HG03378 (cell line): ENCODE measurements at regions not wholly inside any gene's neighbourhood (a gene's known extent, or its start where the extent isn't known, plus 50 kb on each side); places are given as distances from the start of the nearest gene placed in this dataset.

ENCODE experiments used
- ATAC-seq: cut with Tn5 transposase; IDR thresholded peaks from one replicate; pipeline ENCODE4 v1.9.1; 2021; ENCODE audit warnings: mild to moderate bottlenecking, moderate library complexity; ENCODE audit not compliant: unreplicated experiment

DNA sequence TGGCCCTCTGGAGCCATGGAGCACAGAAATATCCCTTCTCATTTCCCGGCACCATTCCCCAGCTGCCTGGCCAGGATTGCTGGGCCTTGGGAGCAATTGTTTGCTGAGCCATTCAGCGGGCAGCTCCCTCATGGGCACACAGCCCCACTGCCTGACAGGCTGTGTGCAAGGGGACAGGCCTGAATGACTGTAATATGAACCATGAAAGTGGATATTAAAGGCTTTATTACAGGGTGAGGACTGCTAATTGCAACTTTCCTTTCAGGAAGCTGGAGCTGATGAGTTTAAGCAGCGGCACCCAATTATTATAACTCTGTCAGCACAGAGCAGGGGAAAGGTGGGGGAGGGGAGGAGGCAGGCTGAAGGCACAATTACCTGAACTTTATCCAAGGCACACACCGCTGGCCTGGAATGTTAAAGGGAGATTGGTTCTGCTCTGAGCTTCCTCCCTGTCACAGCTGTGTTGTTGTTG, 159.8 kb upstream of the SDK2 start:
- ATAC-seq: no peak

DNA sequence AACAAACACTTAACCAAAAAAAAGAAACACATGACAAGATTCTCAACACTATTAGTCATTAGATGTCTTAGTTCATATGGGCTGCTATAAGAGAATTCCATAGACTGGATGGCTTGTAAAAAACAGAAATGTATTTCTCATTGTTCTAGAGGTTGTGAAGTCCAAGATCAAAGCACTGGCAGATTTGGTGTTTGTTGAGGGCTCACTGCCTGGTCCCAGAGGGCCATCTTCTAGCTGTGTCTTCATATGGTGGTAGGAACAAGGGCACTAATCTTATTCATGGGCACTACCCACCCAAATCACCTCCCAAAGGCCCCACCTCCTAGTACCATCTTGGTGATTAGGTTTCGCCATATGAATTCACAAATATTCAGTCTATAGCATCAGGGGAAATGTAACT, 162.5 kb upstream of the SDK2 start:
- no peak for ATAC-seq

DNA sequence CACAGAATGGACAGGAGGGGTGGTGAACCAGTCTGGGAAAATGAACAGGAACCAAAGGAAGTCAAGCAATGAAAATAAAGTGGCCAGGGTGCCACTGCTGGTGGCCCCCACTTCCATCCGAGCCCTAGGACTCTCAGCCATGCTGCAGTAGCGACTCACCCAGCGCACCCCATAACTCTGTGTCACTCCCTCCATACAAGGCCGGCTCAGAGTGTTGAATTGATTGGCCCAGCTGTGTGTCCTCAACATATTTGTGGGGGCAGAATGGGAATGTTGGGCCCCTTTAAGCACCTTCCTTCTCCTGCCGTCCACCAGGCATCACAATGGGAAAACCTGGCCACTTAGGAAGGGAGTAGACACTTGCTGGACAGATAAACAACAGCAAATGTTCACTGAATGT, 169.0 kb upstream of the SDK2 start:
- ATAC-seq: no peak

DNA sequence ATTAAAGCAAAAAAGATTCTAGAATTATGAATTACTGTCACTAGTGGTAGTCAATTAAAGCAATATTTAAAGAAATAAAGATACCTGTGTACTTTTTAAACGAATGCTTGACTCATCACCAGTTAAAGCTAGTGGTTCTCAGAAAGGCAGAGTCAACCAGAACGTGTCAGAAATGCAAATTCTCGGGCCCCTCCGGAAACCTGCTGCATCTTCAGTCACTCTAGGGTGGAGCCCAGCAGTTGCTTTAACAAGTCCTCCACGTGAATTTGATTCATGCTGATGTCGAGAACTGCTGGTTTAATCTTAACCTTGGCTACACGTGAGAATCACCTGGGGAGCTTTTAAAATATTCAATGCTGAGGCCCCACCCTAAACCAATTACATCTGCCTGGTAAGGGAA, 169.8 kb upstream of the SDK2 start:
- no peak for ATAC-seq

DNA sequence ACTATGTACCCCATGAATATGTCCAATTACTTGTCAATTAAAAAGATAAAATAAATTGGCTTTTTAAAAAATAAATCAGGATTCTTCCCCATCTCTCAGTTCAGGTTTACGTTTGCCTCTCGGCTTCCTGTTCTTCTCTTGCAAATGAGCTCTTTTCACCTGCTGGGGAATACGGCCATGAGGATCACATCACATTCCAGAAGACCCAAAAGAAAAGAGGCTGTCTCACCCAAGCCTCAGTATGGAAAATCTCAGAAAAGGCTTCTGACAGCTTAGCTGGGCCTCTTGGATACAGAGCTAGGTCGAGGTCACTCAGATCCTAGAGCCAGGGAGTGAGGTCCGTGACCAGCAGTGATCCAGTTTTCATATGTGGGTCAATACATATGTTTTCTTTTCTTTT, 171.2 kb upstream of the SDK2 start:
- no peak for ATAC-seq

DNA sequence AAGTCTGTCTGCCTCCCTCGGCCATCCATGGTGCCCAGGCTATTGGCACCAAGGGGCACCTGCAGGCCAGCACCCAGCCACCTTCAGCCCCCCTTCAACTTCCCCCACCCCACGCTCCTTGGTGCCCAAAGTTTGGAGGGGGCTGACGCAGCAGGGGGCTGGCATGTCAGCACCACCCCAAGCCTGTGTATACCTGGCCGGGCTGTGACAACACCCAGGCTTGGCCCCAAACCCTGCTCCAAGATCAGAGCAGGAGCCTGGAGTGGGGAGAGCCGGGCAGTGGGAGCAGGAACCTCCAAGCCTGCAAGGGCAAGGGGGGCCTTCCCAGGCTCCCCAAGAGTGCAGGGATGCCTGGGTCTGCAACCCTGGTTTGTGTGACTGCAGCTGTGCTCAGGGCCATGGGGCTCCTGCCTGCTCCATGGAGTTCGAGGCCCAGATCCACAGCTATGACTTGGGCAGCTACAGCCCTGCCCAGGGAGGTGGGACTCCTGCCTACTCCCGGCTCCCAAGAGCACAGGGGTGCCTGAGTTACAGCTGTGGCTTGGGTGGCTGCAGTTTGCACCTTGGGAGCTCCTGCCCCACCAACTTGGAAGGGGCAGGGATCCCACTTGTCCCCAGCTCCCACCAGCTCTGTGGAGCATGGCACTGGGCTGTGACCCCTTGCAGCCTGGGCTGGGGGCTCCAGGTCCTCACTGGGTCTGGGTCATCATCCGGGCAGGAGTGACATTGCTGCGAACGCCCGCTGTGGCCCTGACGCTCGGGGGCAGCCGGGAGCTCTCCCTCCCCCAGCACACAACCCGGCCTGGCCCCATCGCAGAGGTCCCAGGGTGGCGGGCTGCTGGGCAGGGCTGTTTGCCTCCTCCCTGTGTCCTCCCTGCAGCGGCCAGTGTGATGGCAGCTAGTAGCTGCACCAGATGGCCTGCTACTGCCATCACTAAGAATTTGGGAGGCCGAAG, 175.5 kb upstream of the SDK2 start:
- ATAC-seq: no peak

DNA sequence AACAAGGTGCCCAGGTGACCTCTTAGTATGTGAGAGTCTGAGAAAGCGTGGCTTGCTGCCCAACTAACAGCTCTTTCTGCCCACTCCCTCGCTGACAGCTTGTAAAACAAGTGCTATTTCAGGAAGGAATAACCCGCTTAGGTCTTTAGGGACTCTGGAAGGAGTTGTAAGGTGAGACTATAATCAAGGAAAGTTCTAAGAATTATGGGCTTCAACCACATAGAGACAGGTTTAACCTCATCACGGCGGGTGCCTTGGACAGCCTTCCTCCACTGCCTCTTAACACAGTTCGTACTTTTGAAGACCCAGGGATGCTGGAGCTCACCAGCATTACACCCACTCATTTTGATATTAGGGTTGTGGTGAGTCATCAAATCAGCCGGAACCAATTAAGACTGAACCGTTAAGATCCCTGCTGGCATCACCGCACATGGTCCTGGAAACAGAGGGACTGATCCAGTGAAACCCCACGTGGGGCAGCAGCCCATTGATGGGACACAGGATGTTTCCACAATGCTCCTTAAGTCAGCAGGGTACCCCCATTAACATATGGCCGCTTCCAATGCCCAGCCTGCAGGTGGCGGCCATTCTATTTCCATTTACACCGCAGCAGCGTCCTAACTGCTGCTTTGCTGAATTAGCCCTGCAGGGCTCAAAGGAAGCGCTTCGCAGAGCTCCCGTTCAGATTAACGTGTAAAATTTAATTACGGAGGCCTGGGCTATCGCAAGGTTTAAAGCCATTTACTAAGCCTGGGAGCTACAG, 176.6 kb upstream of the SDK2 start:
- no peak for ATAC-seq

DNA sequence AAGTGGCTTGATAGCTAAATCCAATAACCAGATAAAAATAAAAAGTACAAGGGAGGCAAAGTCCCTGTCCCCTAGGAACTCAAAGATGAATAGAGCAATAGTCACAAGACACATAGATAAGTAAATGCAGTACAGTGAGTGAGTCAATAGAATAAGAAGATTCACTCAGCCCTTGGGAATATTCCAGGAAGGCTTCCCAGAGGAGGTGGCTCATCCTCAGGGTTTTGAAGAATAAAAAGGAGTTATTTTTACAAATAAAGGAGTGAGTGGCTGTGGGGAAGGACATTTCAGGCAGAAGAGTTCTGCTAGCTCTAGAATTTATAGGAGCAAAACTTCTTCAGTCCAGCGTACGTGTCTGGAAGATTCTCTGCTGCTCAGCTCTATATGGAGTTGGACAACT, 177.4 kb upstream of the SDK2 start:
- no peak for ATAC-seq

DNA sequence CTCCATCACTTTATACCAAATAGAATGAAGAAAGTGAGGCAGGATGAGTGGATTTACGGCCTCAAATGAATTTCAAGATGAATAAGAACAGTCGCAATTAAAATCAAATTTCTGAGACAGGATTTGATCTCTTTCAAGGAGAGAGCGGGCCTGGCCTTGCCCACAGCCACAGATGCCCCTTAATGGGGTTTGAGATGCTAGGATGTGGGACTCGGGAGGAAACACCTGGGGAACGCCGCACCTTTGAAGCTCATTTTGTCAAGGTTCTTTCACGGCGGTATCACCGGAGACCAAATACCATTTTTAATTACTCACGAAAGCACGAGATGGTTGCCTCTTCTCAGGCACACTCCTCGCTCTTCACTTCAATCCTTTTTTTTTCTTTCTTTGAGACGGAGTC, 178.1 kb upstream of the SDK2 start:
- ATAC-seq: no peak

DNA sequence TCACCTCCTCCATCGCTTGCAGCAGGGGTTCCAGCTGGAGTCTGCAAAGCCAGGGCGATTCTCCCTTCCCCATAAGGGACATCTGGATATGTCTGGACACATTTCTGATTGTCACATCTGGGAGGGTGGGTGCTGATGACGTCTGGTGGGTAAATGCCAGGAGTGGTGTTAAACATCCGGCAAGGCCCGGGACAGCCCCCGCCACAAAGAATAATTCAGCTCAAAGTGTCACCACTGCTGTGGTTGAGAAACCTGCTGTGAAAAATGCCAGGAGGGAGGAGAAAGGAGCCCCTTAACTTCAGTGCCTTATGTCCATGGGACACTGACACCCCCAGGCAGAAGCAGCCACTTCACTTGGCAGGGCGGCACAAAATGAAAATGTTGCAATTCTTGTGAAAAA, 179.4 kb upstream of the SDK2 start:
- no peak for ATAC-seq

DNA sequence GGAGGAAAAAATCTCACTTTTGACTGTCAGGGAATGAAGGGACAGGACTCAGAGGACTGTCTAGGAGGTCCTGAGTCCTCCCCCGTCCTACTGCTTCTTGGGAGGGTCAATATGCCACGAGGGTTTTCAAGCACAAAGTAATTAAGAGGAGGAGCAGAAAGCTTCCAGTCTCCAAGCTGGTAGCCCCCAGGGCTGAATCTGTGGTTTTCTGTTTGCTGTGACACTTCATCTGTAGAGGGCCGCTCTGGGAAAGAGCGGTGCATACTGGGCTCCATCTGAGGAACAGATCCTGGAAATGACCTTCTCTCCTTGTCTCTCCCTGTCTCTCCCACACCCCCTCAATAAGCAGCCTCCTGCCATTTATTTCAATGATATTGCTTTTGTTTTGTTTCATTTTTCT, 180.1 kb upstream of the SDK2 start:
- ATAC-seq: no peak

DNA sequence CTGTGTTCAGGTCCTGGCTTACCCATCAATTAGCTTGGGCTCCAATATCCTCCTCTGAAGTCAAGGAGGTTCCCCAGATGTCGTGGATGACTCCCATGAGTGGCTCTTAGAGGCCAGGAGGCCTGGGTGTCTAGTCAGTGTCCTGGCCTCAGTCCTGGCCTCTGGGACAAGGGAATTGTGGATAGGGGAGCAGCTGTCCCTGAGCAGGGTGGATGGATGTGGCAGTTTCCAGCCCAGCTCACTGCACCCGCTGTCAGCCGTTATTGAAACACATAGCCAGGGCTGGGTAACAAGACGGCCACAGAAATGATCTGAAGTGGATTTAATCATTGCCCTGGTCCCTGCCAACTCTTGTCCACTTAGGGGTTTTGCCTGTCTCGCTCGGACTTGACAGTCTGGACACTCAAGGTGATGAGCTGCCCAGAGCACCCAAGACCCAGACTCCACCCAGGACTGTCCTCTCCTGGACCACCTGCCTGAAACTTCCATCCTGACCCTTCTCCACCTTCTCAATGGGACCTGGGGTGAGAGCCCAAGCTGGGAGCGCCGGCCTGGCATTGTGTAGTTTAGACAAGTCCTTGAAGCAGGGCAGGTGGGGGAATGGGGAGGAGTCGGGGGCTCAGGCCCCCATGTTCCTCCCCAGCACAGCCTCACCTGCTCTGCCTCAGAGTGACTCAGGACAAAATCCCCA, 182.1 kb upstream of the SDK2 start:
- no peak for ATAC-seq

DNA sequence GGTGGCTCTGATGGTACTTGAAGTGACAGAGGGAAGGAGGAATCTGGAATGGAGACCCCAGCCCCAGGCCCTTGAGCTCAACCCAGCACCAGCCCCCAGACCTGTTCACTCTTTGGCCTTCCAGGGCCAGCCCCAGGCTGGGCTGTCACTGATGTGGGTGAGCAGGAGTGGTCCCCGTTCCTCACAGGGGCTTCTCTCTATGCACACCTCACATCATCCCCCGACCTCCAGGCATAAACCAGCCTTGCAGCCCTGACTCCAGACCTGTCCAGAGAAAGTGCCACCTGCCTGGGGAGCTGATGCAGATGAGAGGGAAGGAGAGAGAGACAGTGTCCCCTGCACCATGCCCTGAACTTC, 182.6 kb upstream of the SDK2 start:
- no peak for ATAC-seq

DNA sequence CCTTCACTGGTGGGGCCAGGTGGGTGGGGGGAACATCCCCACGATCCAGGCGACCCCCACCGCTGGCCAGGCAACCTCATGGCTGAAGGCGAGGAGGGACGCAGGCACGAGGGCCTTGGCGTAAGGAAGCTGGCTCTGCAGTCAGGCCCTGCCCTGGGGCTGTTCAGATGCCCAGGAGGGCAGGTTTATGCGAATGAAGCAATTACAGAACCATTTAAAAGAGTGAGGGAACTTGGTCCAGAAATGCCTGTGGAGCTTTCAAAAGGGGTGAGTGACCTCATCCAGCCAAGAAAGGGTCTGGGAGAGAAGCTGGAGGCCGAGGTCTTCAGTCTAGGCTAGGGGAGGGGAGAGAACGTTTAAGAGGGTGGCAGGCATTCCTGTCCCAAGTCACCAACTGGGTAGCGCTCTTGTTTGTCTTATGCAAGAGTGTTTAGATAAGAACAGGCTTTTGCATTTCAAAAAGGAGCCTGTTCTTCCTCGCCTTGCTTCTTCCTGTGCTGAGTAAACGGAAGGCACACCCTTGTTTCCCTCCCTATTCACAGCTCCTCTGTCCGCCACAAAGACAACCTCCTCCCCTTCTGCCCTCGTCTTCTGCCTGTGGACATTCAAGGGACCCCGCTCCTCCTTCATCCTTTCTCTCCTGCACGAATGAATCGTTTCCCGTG, 183.5 kb upstream of the SDK2 start:
- no peak for ATAC-seq

DNA sequence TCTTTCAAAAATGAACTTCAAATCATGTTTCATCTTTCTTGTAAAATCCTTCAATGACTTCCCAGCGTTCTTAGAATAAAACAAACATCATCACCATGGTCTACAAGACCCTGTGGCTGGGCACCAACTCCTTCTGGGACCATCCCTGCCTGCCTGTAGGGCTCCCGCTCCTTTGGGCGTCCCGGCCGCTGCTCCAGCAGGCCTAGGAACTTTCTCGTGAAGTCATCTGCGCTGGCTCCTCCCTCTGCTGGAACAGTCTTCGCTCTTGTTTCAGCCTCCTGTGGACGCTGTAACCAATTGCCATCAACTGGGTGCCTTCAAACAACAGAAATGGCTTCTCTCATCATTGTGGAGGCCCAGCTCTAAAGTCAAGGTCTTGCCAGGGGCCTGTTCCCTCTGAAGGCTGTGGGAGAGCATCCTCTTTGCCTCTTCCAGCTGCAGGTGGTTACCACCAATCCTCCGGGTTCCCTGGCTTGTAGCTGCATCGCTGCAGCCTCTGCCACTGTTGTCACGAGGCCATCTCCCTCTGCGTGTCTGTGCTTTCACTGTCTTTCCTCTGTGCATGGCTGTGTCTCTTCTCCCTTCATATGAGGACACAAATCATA, 185.5 kb upstream of the SDK2 start:
- no peak for ATAC-seq

DNA sequence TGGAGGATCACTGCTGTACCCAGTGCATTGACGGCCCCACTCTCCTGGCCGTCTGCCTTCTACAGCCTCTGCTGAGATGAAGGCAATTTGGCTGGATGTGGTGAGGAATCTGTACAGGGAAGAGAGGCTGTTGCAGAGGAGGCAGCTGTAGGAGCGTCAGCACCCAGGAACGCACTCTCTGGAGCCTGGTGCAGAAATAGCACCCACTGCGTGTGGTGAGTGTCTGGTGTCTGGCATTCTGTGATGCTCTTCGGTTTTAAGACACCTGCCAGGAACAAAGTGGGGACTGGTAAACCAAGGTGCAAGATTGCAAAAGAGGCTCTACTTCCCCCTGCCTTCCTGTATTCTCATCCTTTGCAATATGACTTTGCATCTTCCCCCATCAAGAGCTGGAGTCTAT, 187.5 kb upstream of the SDK2 start:
- no peak for ATAC-seq

DNA sequence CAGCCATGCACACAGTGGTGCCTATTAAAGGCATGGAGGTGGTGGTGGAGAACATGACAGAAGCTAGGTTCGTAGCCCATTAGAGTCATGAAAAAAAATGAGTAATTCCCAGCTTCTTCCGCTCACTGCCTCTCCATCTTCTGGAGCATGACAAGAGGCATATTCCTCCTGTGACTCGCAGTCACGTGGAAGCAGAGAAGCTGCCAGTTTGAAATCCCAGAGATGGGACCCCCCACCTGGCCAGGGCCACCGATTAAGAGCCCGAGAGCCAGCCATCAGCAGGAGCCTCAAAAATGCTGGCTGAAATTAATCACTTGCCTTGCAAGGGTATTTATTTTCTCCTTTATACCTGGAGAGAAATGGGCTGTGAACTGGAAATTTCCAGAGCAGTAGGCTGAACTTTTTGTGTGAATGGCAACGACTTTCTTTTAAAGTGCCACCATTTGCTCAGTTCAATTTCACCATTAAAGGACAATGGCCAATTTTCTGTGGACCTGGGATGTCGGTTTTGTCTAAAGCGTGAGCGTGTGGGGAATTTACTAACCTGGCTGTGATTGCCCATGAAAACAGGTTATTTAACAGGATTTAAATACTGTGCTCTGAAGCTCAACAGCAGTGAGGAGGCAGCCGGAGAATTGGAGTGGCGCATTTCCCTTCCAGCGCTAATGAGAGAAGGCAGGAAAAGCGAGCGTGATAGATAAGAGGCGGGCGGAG, 189.7 kb upstream of the SDK2 start:
- no peak for ATAC-seq

DNA sequence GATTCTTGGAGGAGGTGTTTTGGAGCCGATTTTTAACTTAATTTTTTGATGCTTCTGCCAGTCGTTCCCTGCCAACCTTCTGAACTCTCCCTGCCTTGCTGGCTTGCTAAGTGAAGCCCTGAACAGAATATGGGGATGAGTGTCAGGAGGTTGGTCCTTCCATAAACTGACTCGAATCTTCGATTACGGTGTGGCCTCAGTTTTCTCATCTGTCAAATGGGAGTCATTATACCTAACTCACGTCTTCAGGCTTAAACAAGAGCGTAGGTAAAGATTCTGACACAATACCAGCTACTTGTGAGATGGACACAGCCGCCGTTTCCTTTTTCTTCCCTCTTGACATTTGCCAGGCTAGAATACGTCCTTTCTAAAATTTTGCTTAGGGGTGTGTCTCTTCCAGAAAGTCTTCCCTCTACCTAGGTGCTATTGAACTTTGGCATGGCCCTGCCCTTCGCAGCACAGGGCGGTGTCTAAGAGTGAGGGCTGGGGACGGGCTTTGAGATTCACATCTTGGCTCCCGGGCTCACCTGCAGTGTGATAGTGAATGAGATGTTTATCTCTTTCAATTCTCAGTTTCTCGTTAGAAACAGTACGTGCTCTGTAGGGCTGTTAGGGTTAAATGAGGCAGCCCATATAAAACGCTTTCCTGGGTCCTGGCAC, 190.6 kb upstream of the SDK2 start:
- no peak for ATAC-seq

DNA sequence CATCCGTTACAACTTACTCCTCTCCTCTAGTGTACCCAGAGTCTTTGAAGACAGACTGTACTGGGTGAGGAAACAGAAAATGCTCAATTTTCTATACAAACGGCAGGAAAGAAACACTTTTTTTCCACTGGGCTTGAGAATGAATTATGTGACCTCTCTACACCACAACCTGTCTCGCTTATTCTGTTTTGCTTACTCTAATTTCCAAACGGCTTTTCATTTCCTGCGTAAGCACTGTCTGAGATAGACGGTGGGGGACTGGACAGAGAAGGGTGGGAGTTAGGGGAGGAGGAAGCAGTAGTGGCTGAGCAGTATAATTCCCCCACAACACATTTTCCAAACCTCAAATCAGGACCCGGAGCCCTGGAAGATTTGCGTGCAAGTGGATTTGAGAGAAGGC, 191.4 kb upstream of the SDK2 start:
- no peak for ATAC-seq

DNA sequence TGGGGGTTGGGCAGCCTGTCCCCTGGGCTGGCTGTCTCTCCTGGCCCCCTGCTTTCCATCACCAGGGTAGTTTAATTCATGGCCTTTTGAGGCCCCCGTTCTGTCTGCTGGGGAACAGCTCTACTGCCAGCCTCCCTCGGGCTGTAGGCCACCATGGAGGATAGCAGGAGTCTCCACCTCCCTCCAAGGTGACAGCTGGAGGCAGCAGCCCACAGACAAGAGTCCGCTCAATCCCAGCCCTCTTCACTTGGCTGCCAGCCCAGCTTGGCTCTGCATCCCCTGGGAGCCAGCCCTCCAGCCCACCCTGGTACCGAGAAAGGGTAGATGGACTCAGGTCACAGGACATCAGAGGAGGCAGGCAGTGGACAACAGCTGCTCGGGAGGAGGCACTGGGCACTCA, 194.6 kb upstream of the SDK2 start:
- no peak for ATAC-seq
